ENCODE measurements at regions not wholly inside any gene's neighbourhood (a gene's known extent, or its start where the extent isn't known, plus 50 kb on each side); places are given as distances from the start of the nearest gene placed in this dataset.

GRCh38 chr1:209491031-209491430, 92.5 kb upstream of the CAMK1G start:
- DNase-seq, result no peak
- Histone ChIP-seq H4K20me1 (ENCODE audit: insufficient read depth, low read length) (no peaks in the 10 kb centered on the region), H3K36me3 (ENCODE audit: insufficient read depth, low read length) (no peaks in the 10 kb centered on the region), H3K4me2 (ENCODE audit: insufficient read depth, low read length) (no peak overlapping the region), H3K27ac (ENCODE audit: low read length) (no peak overlapping the region), H3K4me3 (ENCODE audit: low read depth in 1 of 2, low read length in 2 of 2) (no peak overlapping the region), H3K9me3 (ENCODE audit: insufficient read depth, low read length, severe bottlenecking) (no peaks in the 10 kb centered on the region), H3K4me1 (ENCODE audit: insufficient read depth, low read length) (no peaks in the 10 kb centered on the region), H3K9ac (ENCODE audit: low read depth, low read length) (no peak overlapping the region), H2AFZ (ENCODE audit: low read depth, low read length) (no peak overlapping the region), H3K79me2 (ENCODE audit: insufficient read depth, low read length) (no peaks in the 10 kb centered on the region), H3K27me3 (ENCODE audit: insufficient read depth, low read length, poor library complexity) (peaks cover 10% of the 10 kb centered on the region)
- no peak for TF ChIP-seq EZH2 (IDR thresholded peaks at IDR 0.05; ENCODE audit: borderline replicate concordance, low read depth, low read length, severe bottlenecking)
- TF ChIP-seq CTCF (IDR thresholded peaks at IDR 0.05; ENCODE audit: borderline replicate concordance, extremely low read depth, low read length, poor library complexity, severe bottlenecking), result no peak
- ATAC-seq (ENCODE audit: insufficient read depth, low read depth), result no peak

GRCh38 chr1:209491496-209491895, 92.0 kb upstream of the CAMK1G start:
- Histone ChIP-seq H2AFZ (ENCODE audit: low read depth, low read length) (no peak overlapping the region), H3K27me3 (ENCODE audit: insufficient read depth, low read length, poor library complexity) (peaks cover 10% of the 10 kb centered on the region), H3K4me3 (ENCODE audit: low read depth in 1 of 2, low read length in 2 of 2) (no peak overlapping the region), H3K27ac (ENCODE audit: low read length) (no peak overlapping the region), H3K4me1 (ENCODE audit: insufficient read depth, low read length) (no peaks in the 10 kb centered on the region), H4K20me1 (ENCODE audit: insufficient read depth, low read length) (no peaks in the 10 kb centered on the region), H3K36me3 (ENCODE audit: insufficient read depth, low read length) (no peaks in the 10 kb centered on the region), H3K9me3 (ENCODE audit: insufficient read depth, low read length, severe bottlenecking) (no peaks in the 10 kb centered on the region), H3K79me2 (ENCODE audit: insufficient read depth, low read length) (no peaks in the 10 kb centered on the region), H3K9ac (ENCODE audit: low read depth, low read length) (no peak overlapping the region), H3K4me2 (ENCODE audit: insufficient read depth, low read length) (no peak overlapping the region)
- DNase-seq (no peak), ATAC-seq (ENCODE audit: insufficient read depth, low read depth) (no peak)
- no peak for TF ChIP-seq CTCF (IDR thresholded peaks at IDR 0.05; ENCODE audit: borderline replicate concordance, extremely low read depth, low read length, poor library complexity, severe bottlenecking)
- TF ChIP-seq EZH2 (IDR thresholded peaks at IDR 0.05; ENCODE audit: borderline replicate concordance, low read depth, low read length, severe bottlenecking), result peak; percentile 22

GRCh38 chr1:209491897-209492296, 91.6 kb upstream of the CAMK1G start:
- H3K79me2 ChIP-seq (ENCODE audit: insufficient read depth, low read length), result no peaks in the 10 kb centered on the region
- peaks cover 10% of the 10 kb centered on the region for H3K27me3 ChIP-seq (ENCODE audit: insufficient read depth, low read length, poor library complexity)
- H4K20me1 ChIP-seq (ENCODE audit: insufficient read depth, low read length), result no peaks in the 10 kb centered on the region

More at GRCh38 chr1:209491897-209492296, 91.6 kb upstream of the CAMK1G start:
- H3K9me3 ChIP-seq (ENCODE audit: insufficient read depth, low read length, severe bottlenecking), result no peaks in the 10 kb centered on the region
- no peak overlapping the region for H2AFZ ChIP-seq (ENCODE audit: low read depth, low read length)
- no peak overlapping the region for H3K27ac ChIP-seq (ENCODE audit: low read length)
- H3K4me1 ChIP-seq (ENCODE audit: insufficient read depth, low read length), result no peaks in the 10 kb centered on the region
- no peak overlapping the region for H3K4me2 ChIP-seq (ENCODE audit: insufficient read depth, low read length)
- H3K36me3 ChIP-seq (ENCODE audit: insufficient read depth, low read length), result no peaks in the 10 kb centered on the region
- DNase-seq (no peak), ATAC-seq (ENCODE audit: insufficient read depth, low read depth) (no peak)
- no peak overlapping the region for H3K9ac ChIP-seq (ENCODE audit: low read depth, low read length)
- no peak overlapping the region for H3K4me3 ChIP-seq (ENCODE audit: low read depth in 1 of 2, low read length in 2 of 2)
- no peak for TF ChIP-seq CTCF (IDR thresholded peaks at IDR 0.05; ENCODE audit: borderline replicate concordance, extremely low read depth, low read length, poor library complexity, severe bottlenecking)
- peak; percentile 9 for TF ChIP-seq EZH2 (IDR thresholded peaks at IDR 0.05; ENCODE audit: borderline replicate concordance, low read depth, low read length, severe bottlenecking)

Data from DND-41 (cell line).